ENCODE measurements at regions not wholly inside any gene's neighbourhood (a gene's known extent, or its start where the extent isn't known, plus 50 kb on each side); places are given as distances from the start of the nearest gene placed in this dataset.
"Not testable (repeated sequence)": the region's sequence is repeated elsewhere in the genome, so short reads cannot be mapped to it uniquely, and the experiment has no call there.

DNA sequence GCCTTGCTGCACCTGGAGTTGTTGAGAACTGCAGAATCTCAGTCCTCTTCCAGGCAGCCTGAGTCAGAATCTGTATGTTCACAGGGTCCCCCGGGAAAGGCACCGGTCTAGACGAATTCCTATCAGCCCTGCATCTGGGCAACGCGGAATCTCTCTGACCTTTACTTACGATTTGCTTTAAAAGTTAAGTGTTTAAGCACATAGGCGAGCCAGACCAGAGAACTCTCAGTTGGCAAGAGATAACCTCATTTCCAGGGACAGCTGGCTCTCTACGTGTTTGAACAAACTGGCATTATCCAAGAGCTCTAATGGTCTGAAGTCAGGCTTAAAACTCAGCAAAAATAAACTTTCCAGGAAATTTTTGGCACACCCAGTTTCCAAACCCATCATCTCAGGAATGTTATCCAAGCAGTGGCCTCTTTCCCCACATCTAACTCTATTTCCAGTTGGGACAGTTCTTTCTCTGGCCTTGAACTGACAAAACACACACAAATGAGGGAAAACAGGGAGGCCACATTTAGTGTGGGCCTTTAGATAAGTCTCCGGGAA is 53.4 kb downstream of the HES1 start:
- DNase-seq (ENCODE audit: extremely low read depth in 1 of 2, low read depth in 1 of 2), result no peak

DNA sequence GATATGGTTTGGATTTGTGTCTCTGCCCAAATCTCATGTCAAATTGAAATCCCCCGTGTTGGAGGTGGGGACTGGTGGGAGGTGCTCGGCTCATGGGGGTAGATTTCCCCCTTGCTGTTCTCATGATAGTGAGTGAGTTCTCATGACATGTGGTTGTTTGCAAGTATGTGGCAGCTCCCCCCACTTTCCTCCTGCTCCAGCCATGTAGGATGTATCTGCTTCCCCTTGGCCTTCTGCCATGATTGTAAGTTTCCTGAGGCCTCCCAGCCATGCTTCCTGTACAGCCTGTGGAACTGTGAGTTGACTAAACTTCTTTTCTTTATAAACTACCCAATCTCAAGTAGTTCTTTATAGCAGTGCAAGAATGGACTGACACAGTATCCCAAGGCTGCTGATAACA is 55.9 kb downstream of the HES1 start:
- not testable (repeated sequence) for DNase-seq (ENCODE audit: extremely low read depth in 1 of 2, low read depth in 1 of 2)

DNA sequence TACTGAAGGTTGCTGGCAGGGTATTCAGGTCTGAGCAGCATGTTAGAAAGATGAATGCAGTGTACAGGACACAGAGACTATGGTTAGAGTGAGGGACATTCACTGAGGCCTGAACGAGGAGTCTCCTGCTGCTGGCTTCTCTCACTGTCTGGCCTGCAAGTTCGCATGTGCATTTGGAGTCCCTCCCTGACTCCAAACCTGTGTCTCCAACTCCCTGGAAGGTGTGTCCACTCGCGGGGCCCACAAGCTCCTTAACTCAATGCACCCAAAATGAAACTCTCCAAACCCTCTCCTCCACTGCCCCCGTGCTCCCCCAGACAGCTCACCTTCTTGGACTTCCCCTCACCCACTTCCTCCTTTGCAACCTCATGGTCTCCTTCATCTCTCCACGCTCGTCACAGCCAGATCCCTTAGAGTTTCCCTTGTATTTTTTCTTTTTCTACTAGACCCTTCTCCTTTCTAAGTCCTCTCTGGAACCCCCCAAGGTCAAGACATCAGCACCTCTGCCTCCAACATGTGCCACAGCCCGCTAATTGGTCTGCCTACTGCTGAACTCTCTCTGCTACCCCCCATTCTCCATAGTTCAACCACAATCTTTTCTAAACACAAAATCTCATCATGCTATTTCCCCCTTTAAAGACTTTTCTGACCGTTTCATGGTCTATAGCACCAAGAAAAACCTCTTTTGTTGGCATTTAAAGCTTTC is 58.3 kb downstream of the HES1 start:
- no peak for DNase-seq (ENCODE audit: extremely low read depth in 1 of 2, low read depth in 1 of 2)

DNA sequence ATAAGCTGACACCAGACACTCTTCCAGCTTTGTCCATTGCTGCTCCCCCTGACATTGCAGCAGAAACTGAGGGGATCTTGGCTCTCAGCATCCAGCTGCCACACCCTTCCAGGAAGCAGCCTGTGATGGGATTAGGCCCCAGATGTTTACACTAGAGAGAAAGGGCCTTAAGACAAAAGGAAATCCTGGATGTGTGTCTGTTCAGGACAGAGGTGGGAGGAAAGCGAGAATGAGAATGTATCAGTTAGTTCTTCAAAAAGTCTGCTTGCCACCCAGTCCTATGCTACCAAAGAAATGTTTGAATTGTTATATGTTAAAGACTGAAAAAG is 58.8 kb downstream of the HES1 start:
- no peak for DNase-seq (ENCODE audit: extremely low read depth in 1 of 2, low read depth in 1 of 2)

DNA sequence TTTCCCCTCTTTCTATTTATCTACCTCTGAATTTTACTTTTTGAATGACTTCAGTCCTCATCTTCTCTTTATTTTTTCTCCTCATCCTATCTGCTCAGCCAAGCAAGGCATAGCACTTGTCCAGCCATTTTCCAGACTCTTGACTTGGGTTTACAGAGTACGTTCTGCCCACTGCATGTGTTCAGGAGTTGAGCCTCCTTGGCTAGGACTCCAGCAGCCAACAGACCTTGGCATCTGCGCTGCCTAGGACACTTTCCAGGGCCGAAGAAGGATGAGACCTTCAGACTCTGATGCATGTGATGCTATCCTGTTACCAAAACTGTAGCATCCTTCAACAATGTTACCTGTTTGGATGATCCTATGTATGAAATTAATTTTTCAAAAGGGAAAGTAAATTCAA is 59.7 kb downstream of the HES1 start:
- DNase-seq (ENCODE audit: extremely low read depth in 1 of 2, low read depth in 1 of 2), result no peak

DNA sequence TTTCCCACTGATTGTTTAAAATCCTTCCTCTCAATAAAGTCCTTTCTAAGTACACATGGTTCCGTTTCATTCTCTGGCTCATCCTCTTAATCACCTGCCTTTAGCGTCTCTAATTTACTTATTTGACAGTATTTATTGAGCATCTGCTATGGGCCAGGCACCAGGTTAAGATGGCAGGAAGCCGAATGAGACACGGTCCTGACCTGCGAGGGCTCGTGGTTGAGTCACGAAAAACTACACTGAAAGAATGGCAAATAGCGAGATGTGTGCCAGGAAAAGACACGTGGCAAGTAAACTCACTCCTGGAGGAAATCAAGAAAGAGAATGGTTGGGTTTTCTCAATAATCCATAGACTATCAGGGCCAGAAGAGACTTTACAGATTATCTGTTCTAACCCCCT is 60.9 kb downstream of the HES1 start:
- no peak for DNase-seq (ENCODE audit: extremely low read depth in 1 of 2, low read depth in 1 of 2)

DNA sequence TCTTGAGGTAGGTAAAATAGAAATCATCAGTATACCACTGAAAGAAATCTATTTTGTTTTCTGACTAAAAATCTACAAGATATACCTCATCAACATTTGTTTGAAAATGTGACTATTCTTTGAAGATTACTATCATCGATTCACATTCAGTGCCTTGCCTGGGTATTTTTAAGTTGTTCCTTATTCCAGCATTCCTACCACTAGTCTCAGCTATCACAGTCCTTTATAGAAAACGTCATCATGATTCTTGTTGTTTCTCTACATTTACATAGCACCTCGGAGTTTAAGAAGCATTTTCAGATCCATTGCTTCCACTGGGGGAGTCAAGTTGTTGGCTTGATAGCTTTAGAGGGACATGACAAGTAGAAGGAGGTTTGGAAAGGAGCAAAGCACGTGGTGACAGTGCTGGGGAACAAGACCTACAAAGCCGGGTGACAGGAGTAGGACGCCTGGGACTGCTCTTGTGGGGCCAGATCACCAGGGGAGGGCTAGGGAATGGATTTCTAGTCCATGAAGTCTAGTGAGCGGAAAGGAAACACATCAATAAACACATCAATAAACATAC is 61.5 kb downstream of the HES1 start:
- DNase-seq (ENCODE audit: extremely low read depth in 1 of 2, low read depth in 1 of 2), result no peak

DNA sequence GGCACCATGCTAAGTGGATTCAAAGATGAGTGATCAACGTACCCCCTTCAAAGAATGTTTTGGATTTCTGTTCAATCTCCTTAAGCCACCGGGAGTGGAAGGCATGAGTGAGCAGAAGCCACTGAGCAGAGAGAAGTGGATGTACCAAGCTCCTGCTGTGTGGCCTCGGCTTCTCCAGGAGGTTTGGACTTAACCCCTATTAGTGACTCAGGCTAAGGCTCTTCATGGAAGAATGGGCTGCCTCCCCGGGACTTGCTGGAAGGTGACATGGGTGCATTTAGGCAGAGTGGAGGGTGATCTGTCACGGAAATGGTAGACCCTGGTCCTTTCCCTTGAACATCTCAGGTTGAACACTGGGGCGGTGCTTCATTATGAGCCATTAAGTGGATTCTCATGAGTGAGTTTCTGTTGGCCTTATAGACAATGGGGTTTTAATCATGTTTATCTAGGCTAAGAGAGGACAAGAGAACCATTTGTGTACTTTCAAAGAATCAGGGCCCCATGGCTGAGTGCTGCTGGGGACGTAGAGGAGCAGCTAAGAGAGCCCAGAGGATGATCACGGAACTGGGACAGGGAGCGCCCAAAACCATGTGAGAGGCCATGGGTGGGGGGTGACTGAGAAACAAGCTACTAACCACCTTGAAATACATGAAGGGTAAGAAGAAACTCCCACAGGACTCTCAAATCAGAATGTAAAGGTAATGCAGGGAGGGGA is 62.2 kb downstream of the HES1 start:
- no peak for DNase-seq (ENCODE audit: extremely low read depth in 1 of 2, low read depth in 1 of 2)

DNA sequence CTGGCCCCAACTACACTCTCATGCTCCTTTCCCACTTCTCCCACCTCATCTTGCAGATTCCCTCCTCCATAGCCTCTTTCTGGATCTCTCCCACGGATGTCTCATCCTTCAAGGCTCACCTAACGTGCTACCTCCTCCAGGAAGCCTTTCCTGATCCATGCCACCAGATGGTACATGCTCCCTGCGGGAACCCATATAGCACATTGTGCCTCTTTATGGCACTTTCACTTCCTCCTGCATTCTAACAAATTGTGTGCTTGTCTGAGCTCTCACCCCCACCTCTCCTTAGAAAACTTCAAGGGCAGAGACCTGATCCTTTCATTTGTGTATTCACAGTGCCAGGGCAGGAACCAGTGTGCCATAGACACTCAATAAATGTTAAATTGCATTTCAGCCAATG is 63.0 kb downstream of the HES1 start:
- no peak for DNase-seq (ENCODE audit: extremely low read depth in 1 of 2, low read depth in 1 of 2)

DNA sequence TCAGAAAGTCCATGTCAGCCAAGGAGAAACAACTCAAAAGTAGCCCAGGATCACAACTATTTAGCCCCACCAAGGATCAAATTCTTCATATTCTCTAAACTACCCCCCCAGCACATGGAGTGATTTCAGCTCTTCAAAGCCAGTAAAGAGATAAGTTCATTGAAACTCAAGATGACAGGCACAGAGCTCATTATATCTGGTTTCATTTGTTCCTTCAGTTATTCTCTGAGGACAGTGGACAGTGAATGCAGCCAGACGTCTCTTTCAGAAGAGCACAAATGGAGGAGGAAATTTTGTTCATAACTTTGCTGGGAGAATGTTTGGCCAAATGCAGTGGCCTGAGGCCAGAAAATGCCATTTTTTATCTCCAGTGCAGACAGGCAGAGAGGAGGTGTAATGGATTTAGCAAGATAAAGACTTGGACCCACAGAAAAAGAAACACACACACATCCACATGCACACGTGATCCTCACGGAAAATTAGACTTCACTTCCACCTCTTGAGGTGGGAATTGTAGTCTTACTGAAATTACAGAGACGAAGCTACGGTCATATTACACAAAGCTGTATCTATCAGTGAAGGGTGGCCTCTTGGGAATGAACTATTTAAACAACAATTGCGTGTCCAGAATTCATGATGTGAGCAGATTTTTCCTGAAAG is 64.6 kb downstream of the HES1 start:
- DNase-seq (ENCODE audit: extremely low read depth in 1 of 2, low read depth in 1 of 2), result no peak

DNA sequence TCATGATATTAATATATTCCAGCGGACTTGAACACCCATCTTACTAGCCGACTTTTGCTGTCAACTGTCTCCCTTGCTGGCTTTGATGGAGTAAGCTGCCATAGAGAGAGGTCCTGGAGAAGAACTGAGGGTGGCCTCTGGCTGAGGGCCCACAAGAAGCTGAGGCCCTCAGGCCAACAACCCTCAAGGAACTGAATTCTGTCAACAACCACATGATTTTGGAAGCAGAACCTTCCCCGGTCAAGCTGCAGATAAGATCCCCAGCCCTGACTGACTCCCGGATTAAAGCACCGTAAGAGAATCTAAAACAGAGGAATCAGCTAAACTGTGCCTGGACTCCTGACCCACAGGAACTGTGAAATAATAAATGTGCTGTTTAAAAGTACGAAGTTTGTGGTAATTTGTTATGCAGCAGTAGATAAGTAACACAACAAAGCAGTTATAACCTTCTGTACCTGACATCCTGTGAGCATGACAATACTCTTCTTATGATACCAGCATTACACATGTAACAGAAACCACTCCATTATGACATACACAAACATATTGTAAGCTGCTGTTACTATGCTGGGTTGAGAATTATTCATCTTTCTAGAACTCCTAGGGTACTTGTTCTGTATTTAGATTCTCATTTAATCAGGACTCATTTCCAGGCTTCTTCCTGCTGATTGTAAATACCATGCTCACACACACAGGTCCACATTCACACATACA is 66.2 kb downstream of the HES1 start:
- no peak for DNase-seq (ENCODE audit: extremely low read depth in 1 of 2, low read depth in 1 of 2)

DNA sequence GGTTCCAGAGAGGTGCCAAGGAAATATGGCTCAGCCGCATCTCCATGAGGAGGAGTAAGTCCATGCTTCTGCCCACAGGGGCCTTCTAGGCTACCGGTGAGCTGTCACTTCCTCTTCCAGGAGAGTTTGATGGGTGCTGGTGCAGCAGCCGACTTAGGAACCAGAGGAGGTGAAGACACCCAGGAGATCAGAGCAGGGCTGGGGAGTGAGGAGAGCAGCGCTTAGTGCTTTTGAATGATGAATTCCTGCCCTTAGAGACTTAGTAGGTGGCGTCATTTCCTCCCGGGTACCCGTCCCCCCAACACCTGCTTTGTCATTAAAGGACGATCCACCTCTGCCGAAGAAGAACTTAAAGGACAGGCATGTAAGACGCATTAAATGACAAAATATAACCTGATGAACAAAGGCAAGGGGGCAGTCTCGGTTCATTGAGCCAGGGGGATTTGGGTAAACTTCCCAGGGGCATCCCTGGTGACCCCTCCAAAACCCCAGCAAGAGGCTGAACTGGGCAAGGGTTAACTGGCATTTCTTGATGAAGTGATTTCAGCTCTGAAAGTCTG is 67.6 kb downstream of the HES1 start:
- no peak for DNase-seq (ENCODE audit: extremely low read depth in 1 of 2, low read depth in 1 of 2)

DNA sequence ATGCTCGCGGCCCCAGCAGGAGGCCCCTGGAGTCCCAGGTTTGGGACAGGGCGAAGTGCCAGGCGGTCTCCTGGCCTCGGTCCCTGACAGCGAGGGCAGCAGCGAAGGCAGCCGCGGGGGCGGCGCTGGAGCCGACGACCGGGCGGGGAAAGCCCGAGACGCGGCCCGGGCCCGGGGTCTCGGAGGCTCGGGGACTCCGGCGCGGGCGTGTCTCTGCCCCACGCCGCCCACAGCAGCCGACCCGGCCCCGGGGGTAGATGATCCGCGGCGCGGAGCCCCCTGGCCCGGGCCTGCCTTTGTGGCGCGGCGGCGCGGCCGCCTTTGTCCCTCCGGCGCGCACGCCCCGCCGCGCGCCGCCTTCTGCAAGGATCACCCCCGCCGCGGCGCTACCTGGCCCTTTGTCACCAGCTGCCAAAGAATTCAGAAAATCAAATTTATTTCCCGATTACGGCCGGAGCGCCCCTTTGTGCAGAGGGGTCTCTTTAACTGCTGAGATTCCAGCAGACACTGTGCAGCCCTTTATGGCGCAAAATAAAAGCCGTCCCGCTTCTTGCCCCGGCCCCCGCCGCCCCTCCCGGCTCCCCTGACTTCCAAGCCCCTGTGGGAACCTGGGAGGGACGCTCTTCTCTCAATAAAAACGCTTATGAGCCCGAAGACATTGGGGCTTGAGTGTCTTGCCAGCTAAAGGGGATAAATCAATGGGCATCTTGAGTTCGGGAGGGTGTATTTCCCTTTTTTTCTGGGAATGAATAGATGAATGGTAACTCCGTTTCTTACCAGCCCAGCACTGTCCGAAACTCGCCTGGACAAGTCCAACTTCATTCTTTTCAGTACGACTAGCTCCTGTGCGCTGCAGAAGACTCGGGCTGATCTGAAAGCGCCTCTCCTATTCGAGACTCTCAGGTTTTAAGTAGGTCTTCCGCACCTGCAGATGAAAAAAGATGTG is 68.4 kb downstream of the HES1 start:
- DNase-seq (ENCODE audit: extremely low read depth in 1 of 2, low read depth in 1 of 2), result no peak

DNA sequence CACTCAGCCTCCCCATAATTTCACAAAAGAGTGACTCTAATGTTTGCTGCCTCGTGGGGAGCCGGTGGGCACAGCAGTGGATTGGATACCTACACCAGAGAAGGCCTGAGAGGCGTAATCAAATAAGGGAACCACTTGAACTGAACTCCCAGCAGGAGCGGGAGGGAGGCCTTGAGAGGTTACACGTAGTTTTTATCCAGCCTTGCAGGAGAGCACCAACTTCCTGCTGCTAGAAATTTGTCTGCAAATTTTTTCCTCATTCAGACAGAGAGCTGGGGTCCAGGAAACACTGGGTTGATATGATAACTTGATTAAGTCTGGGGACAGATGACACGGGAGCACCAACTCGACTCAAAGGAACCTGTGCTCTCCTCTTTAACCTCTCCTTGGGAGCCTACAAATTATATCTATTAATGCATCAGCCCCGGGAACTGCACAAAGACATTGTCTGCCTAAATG is 69.8 kb downstream of the HES1 start:
- no peak for DNase-seq (ENCODE audit: extremely low read depth in 1 of 2, low read depth in 1 of 2)

DNA sequence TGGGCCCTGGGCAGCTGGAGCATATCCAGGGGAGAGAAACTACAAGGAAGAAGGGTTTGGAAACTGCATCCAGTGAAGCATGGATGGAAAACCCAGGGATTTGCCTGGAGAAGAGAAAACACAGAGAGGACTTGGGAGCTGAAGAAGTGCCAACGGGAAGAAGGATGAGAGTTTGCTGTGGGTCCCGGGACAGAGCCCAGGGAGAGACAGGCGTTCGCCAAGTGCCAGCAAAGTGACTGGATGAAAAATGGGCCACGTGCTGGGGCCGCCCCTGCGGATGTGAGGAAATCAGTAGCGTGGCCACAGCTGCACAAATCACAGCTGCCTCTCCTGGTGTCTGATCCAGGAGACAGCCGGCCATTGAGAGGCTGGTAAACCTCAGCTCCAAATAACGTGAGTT is 70.4 kb downstream of the HES1 start:
- no peak for DNase-seq (ENCODE audit: extremely low read depth in 1 of 2, low read depth in 1 of 2)

DNA sequence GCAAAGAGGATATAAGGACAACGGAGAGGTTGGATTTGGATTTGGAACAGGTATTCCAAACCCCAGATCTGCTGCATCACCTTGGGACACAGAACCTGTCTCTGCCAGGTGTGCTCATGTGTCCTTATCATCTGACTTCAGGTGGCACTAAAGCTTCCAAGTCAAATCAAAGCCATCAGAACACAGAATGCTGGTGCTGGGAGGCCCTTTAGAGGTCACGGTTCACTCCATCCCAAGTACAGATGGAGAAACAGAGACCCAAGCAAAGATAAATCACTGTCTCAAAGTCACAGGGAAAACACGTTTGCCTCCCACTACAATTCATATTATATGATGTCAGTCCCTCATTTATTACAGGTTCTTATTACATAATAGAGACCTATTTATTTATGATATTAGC is 72.8 kb downstream of the HES1 start:
- DNase-seq (ENCODE audit: extremely low read depth in 1 of 2, low read depth in 1 of 2), result no peak

DNA sequence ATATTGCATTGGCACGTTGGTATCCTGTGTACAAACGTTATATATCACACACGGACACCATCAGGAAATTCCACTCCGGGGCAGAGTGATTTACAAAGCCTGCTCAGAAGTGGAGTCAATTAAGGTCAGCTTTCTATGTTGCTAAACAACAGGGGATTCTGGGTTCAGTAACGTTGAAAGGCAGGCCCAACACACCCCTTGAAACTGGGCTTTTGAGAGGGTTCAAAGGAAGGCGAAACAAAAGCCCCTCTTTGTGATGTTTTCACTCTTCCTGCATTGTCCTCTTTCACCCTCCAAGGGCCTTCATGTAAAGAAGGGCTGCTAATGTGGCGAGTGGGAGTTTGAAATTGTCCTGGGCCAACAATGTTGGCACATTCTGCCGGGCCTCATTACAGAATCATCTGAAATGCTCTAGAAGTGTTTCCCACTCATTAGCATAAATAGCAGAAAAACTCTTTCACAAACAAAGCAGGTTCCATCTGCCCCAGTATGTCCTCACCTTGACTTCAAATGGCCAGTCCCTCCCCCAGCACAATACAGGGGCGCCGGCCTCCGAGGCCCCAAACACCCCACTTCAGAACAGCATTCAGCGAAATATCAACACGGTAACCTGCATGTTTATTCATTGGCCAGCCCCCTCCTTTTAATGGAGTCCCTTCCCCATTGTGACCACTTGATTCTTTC is 76.4 kb downstream of the HES1 start:
- no peak for DNase-seq (ENCODE audit: extremely low read depth in 1 of 2, low read depth in 1 of 2)

DNA sequence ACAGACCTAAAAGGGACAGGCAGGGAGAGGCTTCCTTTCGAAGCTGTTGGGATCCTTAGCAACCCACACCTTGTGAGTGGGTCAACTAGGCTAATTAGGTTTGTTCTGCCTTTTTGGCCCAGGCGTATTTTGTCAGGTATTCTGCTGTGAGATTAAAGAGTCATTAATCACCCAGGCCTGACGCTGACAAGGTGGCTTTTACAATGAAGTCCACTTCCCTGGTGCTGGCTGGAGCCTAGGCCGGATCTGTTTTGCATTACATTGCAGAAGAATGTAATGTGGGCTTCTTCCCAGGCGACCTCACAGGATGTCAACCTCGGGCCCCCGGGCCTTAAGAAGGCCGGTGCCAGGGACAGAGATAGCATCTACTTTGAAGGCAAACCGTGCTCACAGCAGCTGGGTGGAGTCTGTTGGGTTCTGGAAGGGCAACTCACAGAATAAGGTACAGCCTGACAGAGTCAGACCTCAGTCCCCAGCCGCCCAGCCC is 76.9 kb downstream of the HES1 start:
- no peak for DNase-seq (ENCODE audit: extremely low read depth in 1 of 2, low read depth in 1 of 2)

DNA sequence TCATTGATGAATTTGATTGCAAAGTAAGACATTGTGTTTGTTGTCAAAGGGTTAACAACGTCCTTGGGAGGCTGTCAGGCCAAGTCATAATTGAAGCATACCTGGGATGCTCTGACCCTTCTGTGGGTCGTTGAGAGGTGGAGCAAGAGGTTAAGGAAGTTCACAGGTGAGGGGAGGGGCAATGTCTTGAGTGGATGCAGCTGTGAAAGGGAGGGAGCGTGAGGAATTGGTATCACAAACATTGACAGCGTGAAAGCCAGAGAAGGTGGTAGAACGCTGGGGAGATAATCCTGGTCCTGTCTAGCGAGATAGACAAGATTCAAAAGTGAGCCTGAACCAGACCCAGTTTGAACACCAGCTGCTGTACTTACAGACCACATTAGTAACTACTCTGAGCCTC is 79.4 kb downstream of the HES1 start:
- no peak for DNase-seq (ENCODE audit: extremely low read depth in 1 of 2, low read depth in 1 of 2)

Data from stimulated activated CD8-positive, alpha-beta memory T cell treated with anti-CD3 and anti-CD28 coated beads, Interleukin-7, amount 100 ng/mL, for 48 hours (primary cell).